ENCODE measurements at regions not wholly inside any gene's neighbourhood (a gene's known extent, or its start where the extent isn't known, plus 50 kb on each side); places are given as distances from the start of the nearest gene placed in this dataset.

DNA sequence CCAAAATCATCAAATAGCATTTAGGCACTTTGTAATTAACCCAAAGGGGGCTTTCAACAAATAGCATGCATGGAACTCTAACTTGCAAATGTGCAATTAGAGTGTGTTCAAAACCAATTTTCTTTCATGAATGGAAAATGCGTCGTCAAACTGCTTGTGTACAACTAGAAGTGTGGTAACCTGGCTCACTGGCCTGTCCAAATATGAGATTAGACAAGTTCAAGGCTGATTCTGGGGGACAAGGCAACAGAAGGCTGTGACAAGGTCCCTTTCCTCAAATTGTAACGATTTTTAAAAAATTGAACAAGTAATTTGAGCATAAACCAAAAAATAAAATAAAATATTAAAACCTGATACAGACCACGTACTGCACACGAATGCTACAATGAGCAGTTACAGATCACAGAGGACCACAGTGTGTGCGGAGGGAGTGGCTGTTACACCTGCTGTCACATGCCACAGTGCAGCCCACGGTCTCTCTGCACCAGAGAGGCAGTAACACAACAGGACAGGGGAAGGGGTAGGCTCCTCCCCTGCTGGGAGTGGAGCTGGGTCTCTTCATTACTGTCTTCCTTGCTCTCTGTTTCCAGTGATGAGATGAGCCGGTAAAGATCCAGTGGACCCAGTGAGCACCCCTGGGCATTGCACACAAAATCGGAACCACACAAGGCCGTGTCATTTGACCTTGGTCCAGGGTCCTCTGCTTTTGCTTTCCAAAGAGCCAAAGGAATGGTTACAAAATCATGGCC, 252.2 kb upstream of the PDE10A start:
- Histone ChIP-seq H3K4me3 (ENCODE audit: low read length in 2 of 2) (no peak overlapping the region), H3K9ac (ENCODE audit: low read length in 2 of 2) (no peak overlapping the region), H3K27ac (ENCODE audit: low read length) (no peak overlapping the region), H3K4me1 (ENCODE audit: control insufficient read depth, insufficient read depth, low read length) (no peaks in the 10 kb centered on the region), H3K27me3 (ENCODE audit: control insufficient read depth in 1 of 2, insufficient read depth in 2 of 2, low read length in 2 of 2) (no peaks in the 10 kb centered on the region), H3K9me3 (ENCODE audit: control insufficient read depth in 2 of 2, low read length in 2 of 2) (no peaks in the 10 kb centered on the region), H3K36me3 (ENCODE audit: control insufficient read depth in 2 of 2, insufficient read depth in 2 of 2, low read length in 2 of 2) (no peaks in the 10 kb centered on the region)

DNA sequence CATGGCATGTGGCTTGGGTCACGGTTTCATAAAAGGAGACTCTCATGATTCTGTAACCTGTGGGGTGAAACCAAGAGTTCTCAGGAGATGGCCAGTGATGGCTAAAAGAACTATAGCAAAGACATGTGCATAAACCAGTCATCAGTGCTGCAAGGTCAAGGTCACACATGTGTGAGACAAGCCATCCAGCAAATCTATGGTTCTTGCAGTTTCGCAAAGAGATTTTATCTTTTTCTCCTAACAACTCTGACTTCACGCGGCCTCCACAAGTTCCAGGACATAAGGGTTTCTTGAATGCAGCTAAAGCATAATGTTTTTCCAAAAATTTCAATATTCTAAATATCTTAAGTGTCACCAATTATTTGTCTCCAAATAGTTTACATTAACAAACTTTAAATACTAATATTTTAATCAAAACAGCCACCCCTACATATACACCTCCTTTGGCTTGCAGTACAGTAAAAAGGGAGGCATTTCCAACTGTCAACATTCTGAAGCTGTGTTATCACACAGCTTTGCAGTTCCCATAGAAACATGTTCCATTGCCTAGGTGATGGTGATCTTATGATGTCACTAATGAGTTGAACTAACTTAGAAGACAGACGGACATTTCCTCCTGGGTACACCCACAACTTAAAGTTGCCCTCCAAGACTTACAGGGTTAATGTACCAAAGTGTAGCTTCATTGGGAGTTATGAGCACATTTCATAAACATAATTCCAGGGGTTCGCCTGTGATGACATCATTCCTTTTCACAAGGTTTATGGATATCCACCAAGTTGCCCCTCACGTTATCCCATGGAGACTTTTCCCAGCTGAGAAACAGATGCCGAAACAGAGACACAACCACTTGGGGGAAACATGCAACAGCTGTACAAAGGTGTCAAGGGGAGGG, 250.9 kb upstream of the PDE10A start:
- H3K27ac ChIP-seq (ENCODE audit: low read length), result no peak overlapping the region
- peaks cover 0 to 2% of the 10 kb centered on the region in 2 donors for H3K27me3 ChIP-seq (ENCODE audit: control insufficient read depth in 1 of 2, insufficient read depth in 2 of 2, low read length in 2 of 2)
- H3K9me3 ChIP-seq (ENCODE audit: control insufficient read depth in 2 of 2, low read length in 2 of 2), result no peaks in the 10 kb centered on the region
- H3K36me3 ChIP-seq (ENCODE audit: control insufficient read depth in 2 of 2, insufficient read depth in 2 of 2, low read length in 2 of 2), result no peaks in the 10 kb centered on the region
- H3K4me1 ChIP-seq (ENCODE audit: control insufficient read depth, insufficient read depth, low read length), result no peaks in the 10 kb centered on the region
- H3K4me3 ChIP-seq (ENCODE audit: low read length in 2 of 2), result no peak overlapping the region
- H3K9ac ChIP-seq (ENCODE audit: low read length in 2 of 2), result no peak overlapping the region

- H3K4me1 ChIP-seq (ENCODE audit: control insufficient read depth, insufficient read depth, low read length), result no peaks in the 10 kb centered on the region
- no peaks in the 10 kb centered on the region for H3K9me3 ChIP-seq (ENCODE audit: control insufficient read depth in 2 of 2, low read length in 2 of 2)
- H3K36me3 ChIP-seq (ENCODE audit: control insufficient read depth in 2 of 2, insufficient read depth in 2 of 2, low read length in 2 of 2), result no peaks in the 10 kb centered on the region
- peaks cover 0 to 2% of the 10 kb centered on the region in 2 donors for H3K27me3 ChIP-seq (ENCODE audit: control insufficient read depth in 1 of 2, insufficient read depth in 2 of 2, low read length in 2 of 2)
- H3K4me3 ChIP-seq (ENCODE audit: low read length in 2 of 2), result no peak overlapping the region
- no peak overlapping the region for H3K27ac ChIP-seq (ENCODE audit: low read length)
- H3K9ac ChIP-seq (ENCODE audit: low read length in 2 of 2), result no peak overlapping the region
Observed at GRCh38 chr6:165910184-165910966, 247.3 kb upstream of the PDE10A start.

DNA sequence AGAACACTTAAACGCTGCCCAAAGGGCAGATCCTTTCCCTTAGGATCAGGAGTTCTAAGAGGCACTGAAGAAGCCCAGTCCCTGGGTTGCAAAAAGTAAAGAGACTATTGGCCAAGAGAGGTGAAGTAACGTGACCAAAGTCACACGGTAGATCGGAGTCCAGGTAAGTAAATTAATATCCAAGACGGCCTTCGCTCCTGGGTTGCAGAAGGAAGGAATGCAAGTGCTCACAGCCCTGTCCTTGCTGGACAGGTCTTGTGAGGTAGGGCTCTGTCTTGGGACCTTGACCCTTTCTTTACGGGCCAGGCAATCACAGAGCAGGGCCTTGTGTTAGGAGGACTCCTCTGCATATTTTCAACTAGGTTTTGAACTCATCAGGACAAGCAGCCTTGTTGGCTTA, 243.7 kb upstream of the PDE10A start:
- Histone ChIP-seq H3K27ac (ENCODE audit: low read length) (no peak overlapping the region), H3K4me3 (ENCODE audit: low read length in 2 of 2) (no peak overlapping the region), H3K27me3 (ENCODE audit: control insufficient read depth in 1 of 2, insufficient read depth in 2 of 2, low read length in 2 of 2) (peaks cover 0 to 2% of the 10 kb centered on the region in 2 donors), H3K36me3 (ENCODE audit: control insufficient read depth in 2 of 2, insufficient read depth in 2 of 2, low read length in 2 of 2) (peaks cover 0 to 3% of the 10 kb centered on the region in 2 donors), H3K4me1 (ENCODE audit: control insufficient read depth, insufficient read depth, low read length) (no peaks in the 10 kb centered on the region), H3K9me3 (ENCODE audit: control insufficient read depth in 2 of 2, low read length in 2 of 2) (no peaks in the 10 kb centered on the region), H3K9ac (ENCODE audit: low read length in 2 of 2) (no peak overlapping the region)

- Histone ChIP-seq H3K27me3 (ENCODE audit: control insufficient read depth in 1 of 2, insufficient read depth in 2 of 2, low read length in 2 of 2) (peaks cover 0 to 2% of the 10 kb centered on the region in 2 donors), H3K27ac (ENCODE audit: low read length) (no peak overlapping the region), H3K9me3 (ENCODE audit: control insufficient read depth in 2 of 2, low read length in 2 of 2) (no peaks in the 10 kb centered on the region), H3K36me3 (ENCODE audit: control insufficient read depth in 2 of 2, insufficient read depth in 2 of 2, low read length in 2 of 2) (peaks cover 0 to 3% of the 10 kb centered on the region in 2 donors), H3K9ac (ENCODE audit: low read length in 2 of 2) (no peak overlapping the region), H3K4me1 (ENCODE audit: control insufficient read depth, insufficient read depth, low read length) (no peaks in the 10 kb centered on the region), H3K4me3 (ENCODE audit: low read length in 2 of 2) (no peak overlapping the region)
Observed at GRCh38 chr6:165905744-165906143, 242.7 kb upstream of the PDE10A start.

DNA sequence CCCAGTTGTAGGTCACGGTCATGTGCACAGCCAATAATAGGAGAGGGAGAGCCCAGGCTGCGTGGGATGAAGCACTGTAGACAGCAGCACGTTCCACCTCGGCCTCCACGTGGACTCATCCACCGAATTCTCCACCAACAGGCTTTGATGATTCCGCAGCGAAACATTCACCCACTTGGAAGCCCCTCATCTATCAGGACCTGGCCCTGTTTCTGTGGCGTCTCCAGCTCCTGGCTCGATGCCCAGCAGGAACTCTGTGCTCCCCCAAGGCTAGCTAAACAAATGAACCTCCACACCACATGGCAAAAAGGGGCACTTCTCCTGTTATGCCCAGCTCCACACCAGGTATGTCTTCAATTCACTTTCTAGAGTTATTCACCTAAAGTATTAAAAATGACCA, 237.9 kb upstream of the PDE10A start:
- Histone ChIP-seq H3K4me1 (ENCODE audit: control insufficient read depth, insufficient read depth, low read length) (no peaks in the 10 kb centered on the region), H3K9ac (ENCODE audit: low read length in 2 of 2) (no peak overlapping the region), H3K4me3 (ENCODE audit: low read length in 2 of 2) (no peak overlapping the region), H3K9me3 (ENCODE audit: control insufficient read depth in 2 of 2, low read length in 2 of 2) (no peaks in the 10 kb centered on the region), H3K36me3 (ENCODE audit: control insufficient read depth in 2 of 2, insufficient read depth in 2 of 2, low read length in 2 of 2) (peaks cover 0 to 3% of the 10 kb centered on the region in 2 donors), H3K27ac (ENCODE audit: low read length) (no peak overlapping the region), H3K27me3 (ENCODE audit: control insufficient read depth in 1 of 2, insufficient read depth in 2 of 2, low read length in 2 of 2) (no peaks in the 10 kb centered on the region)

DNA sequence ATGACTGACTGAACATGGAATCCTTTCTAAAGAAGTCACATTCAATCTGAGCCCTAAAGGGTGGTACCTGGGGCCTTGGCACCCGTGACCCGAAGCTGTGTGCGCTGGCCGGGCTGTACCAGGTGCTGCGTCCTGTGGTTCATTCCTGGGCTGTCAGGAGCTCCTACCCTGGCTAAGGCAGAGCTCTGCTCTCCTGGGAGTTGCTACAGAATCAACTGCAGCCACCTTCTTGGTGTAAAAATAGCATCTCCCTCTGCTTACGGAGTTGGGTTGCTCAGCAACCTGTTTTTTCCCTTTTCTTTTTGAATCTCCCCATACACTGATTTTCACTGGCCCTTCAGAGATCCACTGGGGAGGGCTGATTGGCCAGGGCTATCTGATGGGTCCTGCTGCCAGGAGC, 236.6 kb upstream of the PDE10A start:
- H3K36me3 ChIP-seq (ENCODE audit: control insufficient read depth in 2 of 2, insufficient read depth in 2 of 2, low read length in 2 of 2), result peaks cover 0 to 3% of the 10 kb centered on the region in 2 donors
- H3K27ac ChIP-seq (ENCODE audit: low read length), result no peak overlapping the region
- no peaks in the 10 kb centered on the region for H3K9me3 ChIP-seq (ENCODE audit: control insufficient read depth in 2 of 2, low read length in 2 of 2)
- H3K9ac ChIP-seq (ENCODE audit: low read length in 2 of 2), result no peak overlapping the region
- H3K4me3 ChIP-seq (ENCODE audit: low read length in 2 of 2), result no peak overlapping the region
- no peaks in the 10 kb centered on the region for H3K27me3 ChIP-seq (ENCODE audit: control insufficient read depth in 1 of 2, insufficient read depth in 2 of 2, low read length in 2 of 2)
- H3K4me1 ChIP-seq (ENCODE audit: control insufficient read depth, insufficient read depth, low read length), result no peaks in the 10 kb centered on the region

DNA sequence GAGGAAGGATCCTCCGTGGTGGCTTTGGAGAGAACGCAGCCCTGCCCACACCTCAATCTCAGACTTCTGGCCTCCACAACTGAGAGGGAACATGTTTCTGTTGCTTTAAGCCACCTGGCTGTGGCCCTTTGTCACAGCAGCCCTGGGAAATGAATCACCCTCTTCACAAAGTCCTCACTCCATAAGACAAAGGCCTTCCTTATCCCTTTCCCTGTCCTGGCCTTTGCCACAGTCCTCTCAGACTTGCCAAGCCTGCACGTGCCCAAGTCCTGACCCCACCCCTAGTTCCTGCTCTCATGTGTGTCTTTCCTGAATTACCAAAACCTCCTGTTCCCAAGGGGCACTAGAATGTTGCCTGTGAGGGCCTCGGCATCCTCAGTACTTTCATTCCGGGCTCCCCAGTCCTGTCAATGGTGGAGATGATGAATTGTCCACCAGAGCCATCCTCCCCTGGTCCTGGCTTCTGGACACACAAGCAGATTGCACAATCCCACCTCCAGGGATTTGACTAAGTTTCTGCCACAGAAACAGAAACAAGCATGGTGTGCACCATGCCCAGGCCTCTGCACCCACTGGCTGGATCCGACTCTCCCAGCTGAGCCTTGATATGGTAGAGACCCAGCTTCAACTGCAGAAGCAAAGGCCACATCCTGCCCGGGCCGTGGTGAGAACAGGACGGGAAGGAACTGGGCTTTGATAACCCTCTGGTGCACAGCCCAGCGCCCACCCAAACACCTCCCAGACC, 232.6 kb upstream of the PDE10A start:
- no peak overlapping the region for H3K27ac ChIP-seq (ENCODE audit: low read length)
- H3K9me3 ChIP-seq (ENCODE audit: control insufficient read depth in 2 of 2, low read length in 2 of 2), result no peaks in the 10 kb centered on the region
- H3K36me3 ChIP-seq (ENCODE audit: control insufficient read depth in 2 of 2, insufficient read depth in 2 of 2, low read length in 2 of 2), result no peaks in the 10 kb centered on the region
- H3K9ac ChIP-seq (ENCODE audit: low read length in 2 of 2), result no peak overlapping the region
- H3K4me1 ChIP-seq (ENCODE audit: control insufficient read depth, insufficient read depth, low read length), result peaks cover 2% of the 10 kb centered on the region
- H3K27me3 ChIP-seq (ENCODE audit: control insufficient read depth in 1 of 2, insufficient read depth in 2 of 2, low read length in 2 of 2), result no peaks in the 10 kb centered on the region
- no peak overlapping the region for H3K4me3 ChIP-seq (ENCODE audit: low read length in 2 of 2)

DNA sequence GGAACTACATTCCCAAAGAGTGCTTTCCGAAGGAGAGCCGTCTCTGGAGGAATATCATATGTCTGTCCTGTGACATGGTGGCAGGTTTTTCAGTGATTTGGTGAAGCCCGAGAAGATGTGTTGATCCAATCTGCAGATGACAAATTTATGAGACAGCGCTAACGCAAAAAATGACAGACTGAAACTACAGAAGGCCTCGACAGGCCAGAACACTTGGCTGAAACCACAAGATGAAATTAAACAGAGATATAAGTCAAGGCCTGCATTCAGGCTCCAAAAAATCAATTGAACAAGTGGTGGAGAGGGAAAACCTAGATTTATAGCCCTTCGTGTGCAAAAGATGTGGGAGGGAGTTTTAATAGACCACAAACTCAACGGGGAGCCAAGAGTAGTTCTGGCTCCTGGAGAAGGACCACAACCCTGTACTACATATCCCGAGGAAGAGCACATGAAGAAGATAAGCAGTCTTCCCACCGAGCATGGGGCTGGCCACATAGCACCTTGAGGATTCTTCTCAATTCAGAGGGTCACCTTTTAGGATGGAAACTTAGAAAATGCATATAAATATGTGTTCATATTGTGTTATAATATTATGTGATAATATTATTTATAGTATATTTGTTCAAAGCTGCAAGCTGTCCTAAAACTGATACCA, 231.3 kb upstream of the PDE10A start:
- Histone ChIP-seq H3K9me3 (ENCODE audit: control insufficient read depth in 2 of 2, low read length in 2 of 2) (no peaks in the 10 kb centered on the region), H3K27ac (ENCODE audit: low read length) (no peak overlapping the region), H3K4me3 (ENCODE audit: low read length in 2 of 2) (no peak overlapping the region), H3K36me3 (ENCODE audit: control insufficient read depth in 2 of 2, insufficient read depth in 2 of 2, low read length in 2 of 2) (no peaks in the 10 kb centered on the region), H3K4me1 (ENCODE audit: control insufficient read depth, insufficient read depth, low read length) (peaks cover 7% of the 10 kb centered on the region), H3K27me3 (ENCODE audit: control insufficient read depth in 1 of 2, insufficient read depth in 2 of 2, low read length in 2 of 2) (no peaks in the 10 kb centered on the region), H3K9ac (ENCODE audit: low read length in 2 of 2) (no peak overlapping the region)

DNA sequence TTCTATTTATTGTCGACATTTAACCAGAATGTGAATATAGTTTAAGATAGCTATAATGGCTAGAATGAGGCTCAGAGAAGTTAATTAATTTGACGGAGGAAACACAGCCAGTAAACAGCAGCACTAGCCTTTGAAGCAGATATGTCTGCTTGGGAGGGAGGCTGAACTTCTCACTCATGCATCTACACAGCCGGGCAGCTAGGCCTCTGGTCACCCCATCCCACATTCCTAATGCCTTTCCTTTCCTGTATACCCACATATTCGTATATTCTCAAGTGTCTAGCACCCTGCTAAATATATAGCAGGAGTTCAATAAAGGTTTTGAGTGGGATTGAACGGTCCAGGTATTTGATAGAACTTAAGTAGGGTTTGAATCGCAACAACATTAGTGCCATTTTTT, 230.4 kb upstream of the PDE10A start:
- H3K4me3 ChIP-seq (ENCODE audit: low read length in 2 of 2), result no peak overlapping the region
- no peaks in the 10 kb centered on the region for H3K9me3 ChIP-seq (ENCODE audit: control insufficient read depth in 2 of 2, low read length in 2 of 2)
- no peak overlapping the region for H3K27ac ChIP-seq (ENCODE audit: low read length)

More for the DNA sequence above, 230.4 kb upstream of the PDE10A start:
- H3K27me3 ChIP-seq (ENCODE audit: control insufficient read depth in 1 of 2, insufficient read depth in 2 of 2, low read length in 2 of 2), result no peaks in the 10 kb centered on the region
- no peak overlapping the region for H3K9ac ChIP-seq (ENCODE audit: low read length in 2 of 2)
- H3K36me3 ChIP-seq (ENCODE audit: control insufficient read depth in 2 of 2, insufficient read depth in 2 of 2, low read length in 2 of 2), result no peaks in the 10 kb centered on the region
- peaks cover 7% of the 10 kb centered on the region for H3K4me1 ChIP-seq (ENCODE audit: control insufficient read depth, insufficient read depth, low read length)

Data from stomach smooth muscle (tissue), 2 donors.